Fibroblast of skin of back (primary cell): ENCODE measurements at regions not wholly inside any gene's neighbourhood (a gene's known extent, or its start where the extent isn't known, plus 50 kb on each side); places are given as distances from the start of the nearest gene placed in this dataset.
"Not testable (repeated sequence)": the region's sequence is repeated elsewhere in the genome, so short reads cannot be mapped to it uniquely, and the experiment has no call there.

ENCODE experiments used
- DNase-seq: peaks from one replicate; pipeline ENCODE4 v3.0.0-alpha.2; 2013

- DNase-seq, result no peak
Measured at GRCh38 chr3:87478716-87479115, 202.3 kb upstream of the POU1F1 start.

- DNase-seq, result no peak
Measured at GRCh38 chr3:87473944-87474343, 197.6 kb upstream of the POU1F1 start.

- peak; percentile 23 for DNase-seq
Measured at GRCh38 chr3:87468938-87469337, 192.6 kb upstream of the POU1F1 start.

- DNase-seq, result no peak
Measured at GRCh38 chr3:87468235-87468634, 191.9 kb upstream of the POU1F1 start.

- no peak for DNase-seq
Measured at GRCh38 chr3:87462228-87462627, 185.8 kb upstream of the POU1F1 start.

GRCh38 chr3:87461443-87461842 lies 185.1 kb upstream of the POU1F1 start:
- DNase-seq, result no peak

GRCh38 chr3:87461036-87461435 lies 184.7 kb upstream of the POU1F1 start:
- no peak for DNase-seq

GRCh38 chr3:87448558-87448957 lies 172.2 kb upstream of the POU1F1 start:
- DNase-seq, result no peak

GRCh38 chr3:87446849-87447387 lies 170.5 kb upstream of the POU1F1 start:
- DNase-seq, result no peak

GRCh38 chr3:87442470-87442869 lies 166.1 kb upstream of the POU1F1 start:
- no peak for DNase-seq

- DNase-seq, result peak; percentile 50
Measured at GRCh38 chr3:87437765-87438164, 161.4 kb upstream of the POU1F1 start.

- peak; percentile 75 for DNase-seq
Measured at GRCh38 chr3:87436781-87437543, 160.6 kb upstream of the POU1F1 start.

- DNase-seq, result peak; percentile 8
Measured at GRCh38 chr3:87435926-87436620, 159.7 kb upstream of the POU1F1 start.

GRCh38 chr3:87433445-87433844 lies 157.1 kb upstream of the POU1F1 start:
- not testable (repeated sequence) for DNase-seq

- peak; percentile 26 for DNase-seq
Measured at GRCh38 chr3:87426918-87427317, 150.5 kb upstream of the POU1F1 start.

GRCh38 chr3:87425056-87425455 lies 148.7 kb upstream of the POU1F1 start:
- no peak for DNase-seq

GRCh38 chr3:87423336-87423735 lies 147.0 kb upstream of the POU1F1 start:
- DNase-seq, result no peak

- no peak for DNase-seq
Measured at GRCh38 chr3:87422333-87422732, 145.9 kb upstream of the POU1F1 start.

- no peak for DNase-seq
Measured at GRCh38 chr3:87420171-87420570, 143.8 kb upstream of the POU1F1 start.

GRCh38 chr3:87414271-87414670 lies 137.9 kb upstream of the POU1F1 start:
- peak; percentile 61 for DNase-seq

- DNase-seq, result peak; percentile 81
Measured at GRCh38 chr3:87413814-87414213, 137.4 kb upstream of the POU1F1 start.

GRCh38 chr3:87410110-87410509 lies 133.7 kb upstream of the POU1F1 start:
- DNase-seq, result peak; percentile 91

- no peak for DNase-seq
Measured at GRCh38 chr3:87398168-87398801, 121.9 kb upstream of the POU1F1 start.
